ENCODE measurements at regions not wholly inside any gene's neighbourhood (a gene's known extent, or its start where the extent isn't known, plus 50 kb on each side); places are given as distances from the start of the nearest gene placed in this dataset.
A peak's percentile ranks its signal among the peaks of the same experiment; 100 is the strongest.

- in situ Hi-C loops (cut with MboI; ENCODE audit: low pct_ligation_motif_present in 1 of 4, low pct_unique_long_range_greater_than_20kb in 1 of 4, low sequenced_read_pairs in 3 of 4), result no loop called here
- H3K4me3 ChIP-seq, result no peak overlapping the region
- no peak overlapping the region for H3K27ac ChIP-seq
- 62 to 73% methylated on average over 3 to 4 of the region's 4 CpGs for WGBS, 2 donors (ENCODE audit: low coverage in 1 of 2)
- no peak for DNase-seq
- no peaks in the 10 kb centered on the region for H3K36me3 ChIP-seq
- H3K4me1 ChIP-seq, result peaks cover 0 to 4% (median 0%) of the 10 kb centered on the region in 4 donors
- H3K9me3 ChIP-seq, result no peaks in the 10 kb centered on the region
- TF ChIP-seq, protein P1, sequence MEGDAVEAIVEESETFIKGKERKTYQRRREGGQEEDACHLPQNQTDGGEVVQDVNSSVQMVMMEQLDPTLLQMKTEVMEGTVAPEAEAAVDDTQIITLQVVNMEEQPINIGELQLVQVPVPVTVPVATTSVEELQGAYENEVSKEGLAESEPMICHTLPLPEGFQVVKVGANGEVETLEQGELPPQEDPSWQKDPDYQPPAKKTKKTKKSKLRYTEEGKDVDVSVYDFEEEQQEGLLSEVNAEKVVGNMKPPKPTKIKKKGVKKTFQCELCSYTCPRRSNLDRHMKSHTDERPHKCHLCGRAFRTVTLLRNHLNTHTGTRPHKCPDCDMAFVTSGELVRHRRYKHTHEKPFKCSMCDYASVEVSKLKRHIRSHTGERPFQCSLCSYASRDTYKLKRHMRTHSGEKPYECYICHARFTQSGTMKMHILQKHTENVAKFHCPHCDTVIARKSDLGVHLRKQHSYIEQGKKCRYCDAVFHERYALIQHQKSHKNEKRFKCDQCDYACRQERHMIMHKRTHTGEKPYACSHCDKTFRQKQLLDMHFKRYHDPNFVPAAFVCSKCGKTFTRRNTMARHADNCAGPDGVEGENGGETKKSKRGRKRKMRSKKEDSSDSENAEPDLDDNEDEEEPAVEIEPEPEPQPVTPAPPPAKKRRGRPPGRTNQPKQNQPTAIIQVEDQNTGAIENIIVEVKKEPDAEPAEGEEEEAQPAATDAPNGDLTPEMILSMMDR (IDR thresholded peaks at IDR 0.05), result no peak
- TF ChIP-seq POLR2AphosphoS5 (IDR thresholded peaks at IDR 0.05), result no peak
- no peaks in the 10 kb centered on the region for H3K27me3 ChIP-seq
- intact Hi-C loops (cut with DNase I; ENCODE audit: low total_unique reads), result no loop called here
These were observed 222.8 kb upstream of the KLF6 start for GRCh38 chr10:4007771-4008170.

DNA sequence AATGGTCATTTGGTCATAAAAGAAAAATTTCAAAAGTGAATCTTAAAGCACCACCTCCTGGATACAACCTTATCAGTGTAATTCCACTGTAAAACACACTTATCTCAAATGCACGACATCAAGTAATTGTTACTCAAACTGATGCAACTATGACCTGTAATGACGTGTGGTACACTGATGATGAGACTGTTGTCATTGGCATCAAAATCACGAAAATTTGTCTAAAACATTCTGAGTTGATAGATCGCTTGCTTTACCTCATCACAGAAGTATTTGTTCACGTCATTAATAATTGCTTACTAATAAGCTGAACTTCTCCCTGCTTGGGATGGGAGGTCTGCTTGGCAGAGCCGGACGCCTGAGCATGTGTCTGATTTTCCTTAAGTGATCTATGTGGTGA is 221.8 kb upstream of the KLF6 start:
- TF ChIP-seq POLR2AphosphoS5 (IDR thresholded peaks at IDR 0.05) (no peak), EP300 (IDR thresholded peaks at IDR 0.05; ENCODE audit: low read depth) (no peak), POLR2A (IDR thresholded peaks at IDR 0.05) (no peak)
- TF ChIP-seq, protein P1 (IDR thresholded peaks at IDR 0.05), result no peak
- intact Hi-C loops (cut with DNase I; ENCODE audit: low total_unique reads) (no loop called here), in situ Hi-C loops (cut with MboI; ENCODE audit: low pct_ligation_motif_present in 1 of 4, low pct_unique_long_range_greater_than_20kb in 1 of 4, low sequenced_read_pairs in 3 of 4) (no loop called here)
- peaks cover 0 to 4% (median 0%) of the 10 kb centered on the region in 4 donors for H3K4me1 ChIP-seq
- no peak for DNase-seq
- H3K4me3 ChIP-seq, result no peak overlapping the region
- no peaks in the 10 kb centered on the region for H3K36me3 ChIP-seq
- H3K27ac ChIP-seq, result no peak overlapping the region
- H3K27me3 ChIP-seq, result no peaks in the 10 kb centered on the region
- no peaks in the 10 kb centered on the region for H3K9me3 ChIP-seq
- 92 to 93% methylated on average over 7 of the region's 7 CpGs for WGBS, 2 donors (ENCODE audit: low coverage in 1 of 2)

DNA sequence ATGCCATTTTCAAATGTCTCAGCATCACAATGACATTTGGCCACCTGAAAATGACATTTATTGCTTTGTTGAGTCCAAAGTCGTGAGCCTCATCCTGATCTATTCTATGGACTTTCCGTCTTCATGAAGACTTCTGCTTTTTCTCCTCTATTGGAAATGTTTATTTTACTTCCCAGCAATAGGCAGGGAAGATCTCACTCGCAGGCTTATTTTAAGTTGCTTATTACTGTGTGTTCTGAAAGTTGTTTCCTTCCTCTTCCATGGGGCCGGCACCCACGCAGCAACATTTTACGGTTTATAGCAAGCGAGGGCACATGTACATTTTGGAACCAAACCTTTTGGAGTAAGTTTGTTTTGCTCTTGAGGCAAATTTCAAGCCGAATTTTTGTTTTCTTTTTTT is 221.0 kb upstream of the KLF6 start:
- Histone ChIP-seq H3K27me3 (no peaks in the 10 kb centered on the region), H3K36me3 (no peaks in the 10 kb centered on the region), H3K4me3 (no peak overlapping the region), H3K9me3 (no peaks in the 10 kb centered on the region), H3K27ac (peak overlapping the region; percentile 10 to 28 (median 15)), H3K4me1 (peaks cover 0 to 4% (median 0%) of the 10 kb centered on the region in 4 donors)
- 62 to 66% methylated on average over 6 to 8 of the region's 8 CpGs for WGBS, 2 donors (ENCODE audit: low coverage in 1 of 2)
- DNase-seq, result no peak
- TF ChIP-seq POLR2AphosphoS5 (IDR thresholded peaks at IDR 0.05) (peak in 1 of 3 donors; percentile 38), POLR2A (IDR thresholded peaks at IDR 0.05) (no peak)
- in situ Hi-C loops (cut with MboI; ENCODE audit: low pct_ligation_motif_present in 1 of 4, low pct_unique_long_range_greater_than_20kb in 1 of 4, low sequenced_read_pairs in 3 of 4), result no loop called here
- intact Hi-C loops (cut with DNase I; ENCODE audit: low total_unique reads), result no loop called here

- TF ChIP-seq POLR2AphosphoS5 (IDR thresholded peaks at IDR 0.05) (no peak), POLR2A (IDR thresholded peaks at IDR 0.05) (no peak), EP300 (IDR thresholded peaks at IDR 0.05; ENCODE audit: low read depth) (no peak)
- TF ChIP-seq, protein P1 (IDR thresholded peaks at IDR 0.05), result no peak
- intact Hi-C loops (cut with DNase I; ENCODE audit: low total_unique reads), result no loop called here
- Histone ChIP-seq H3K9me3 (no peaks in the 10 kb centered on the region), H3K36me3 (no peaks in the 10 kb centered on the region), H3K27ac (no peak overlapping the region), H3K4me1 (peaks cover 0 to 4% (median 0%) of the 10 kb centered on the region in 4 donors), H3K4me3 (no peak overlapping the region), H3K27me3 (no peaks in the 10 kb centered on the region)
- 91 to 94% methylated on average over 7 to 8 of the region's 8 CpGs for WGBS, 2 donors (ENCODE audit: low coverage in 1 of 2)
- DNase-seq, result no peak
- in situ Hi-C loops (cut with MboI; ENCODE audit: low pct_ligation_motif_present in 1 of 4, low pct_unique_long_range_greater_than_20kb in 1 of 4, low sequenced_read_pairs in 3 of 4), result no loop called here
These were observed 220.0 kb upstream of the KLF6 start for GRCh38 chr10:4004990-4005389.

- H3K27ac ChIP-seq, result no peak overlapping the region
- peaks cover 0 to 4% (median 0%) of the 10 kb centered on the region in 4 donors for H3K4me1 ChIP-seq
- no peaks in the 10 kb centered on the region for H3K9me3 ChIP-seq
- TF ChIP-seq EP300 (IDR thresholded peaks at IDR 0.05; ENCODE audit: low read depth), result no peak
- no peak for TF ChIP-seq POLR2A (IDR thresholded peaks at IDR 0.05)
- TF ChIP-seq POLR2AphosphoS5 (IDR thresholded peaks at IDR 0.05), result no peak
- TF ChIP-seq, protein P1 (IDR thresholded peaks at IDR 0.05), result no peak
- 80 to 85% methylated on average over 5 of the region's 5 CpGs for WGBS, 2 donors (ENCODE audit: low coverage in 1 of 2)
- H3K4me3 ChIP-seq, result no peak overlapping the region
- no peaks in the 10 kb centered on the region for H3K27me3 ChIP-seq
- intact Hi-C loops (cut with DNase I; ENCODE audit: low total_unique reads) (no loop called here), in situ Hi-C loops (cut with MboI; ENCODE audit: low pct_ligation_motif_present in 1 of 4, low pct_unique_long_range_greater_than_20kb in 1 of 4, low sequenced_read_pairs in 3 of 4) (no loop called here)
- DNase-seq, result no peak
- no peaks in the 10 kb centered on the region for H3K36me3 ChIP-seq
These were observed 219.1 kb upstream of the KLF6 start for GRCh38 chr10:4004144-4004543.
